ENCODE measurements at regions not wholly inside any gene's neighbourhood (a gene's known extent, or its start where the extent isn't known, plus 50 kb on each side); places are given as distances from the start of the nearest gene placed in this dataset.

GRCh38 chr5:4356201-4356600 lies 760.6 kb downstream of the IRX1 start:
- TF ChIP-seq, protein P1, sequence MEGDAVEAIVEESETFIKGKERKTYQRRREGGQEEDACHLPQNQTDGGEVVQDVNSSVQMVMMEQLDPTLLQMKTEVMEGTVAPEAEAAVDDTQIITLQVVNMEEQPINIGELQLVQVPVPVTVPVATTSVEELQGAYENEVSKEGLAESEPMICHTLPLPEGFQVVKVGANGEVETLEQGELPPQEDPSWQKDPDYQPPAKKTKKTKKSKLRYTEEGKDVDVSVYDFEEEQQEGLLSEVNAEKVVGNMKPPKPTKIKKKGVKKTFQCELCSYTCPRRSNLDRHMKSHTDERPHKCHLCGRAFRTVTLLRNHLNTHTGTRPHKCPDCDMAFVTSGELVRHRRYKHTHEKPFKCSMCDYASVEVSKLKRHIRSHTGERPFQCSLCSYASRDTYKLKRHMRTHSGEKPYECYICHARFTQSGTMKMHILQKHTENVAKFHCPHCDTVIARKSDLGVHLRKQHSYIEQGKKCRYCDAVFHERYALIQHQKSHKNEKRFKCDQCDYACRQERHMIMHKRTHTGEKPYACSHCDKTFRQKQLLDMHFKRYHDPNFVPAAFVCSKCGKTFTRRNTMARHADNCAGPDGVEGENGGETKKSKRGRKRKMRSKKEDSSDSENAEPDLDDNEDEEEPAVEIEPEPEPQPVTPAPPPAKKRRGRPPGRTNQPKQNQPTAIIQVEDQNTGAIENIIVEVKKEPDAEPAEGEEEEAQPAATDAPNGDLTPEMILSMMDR (IDR thresholded peaks at IDR 0.05): no peak
- Mint-ChIP-seq H3K27me3 (ENCODE audit: insufficient read depth) (no peaks in the 10 kb centered on the region), H3K27ac (no peak overlapping the region), H3K9me3 (peaks cover 44% of the 10 kb centered on the region), H3K4me3 (no peak overlapping the region), H3K36me3 (ENCODE audit: low read depth) (peaks cover 12% of the 10 kb centered on the region), H3K4me1 (ENCODE audit: low read depth) (no peaks in the 10 kb centered on the region)
- no peak for DNase-seq

GRCh38 chr5:4359847-4360246 lies 764.2 kb downstream of the IRX1 start:
- Mint-ChIP-seq H3K27ac (no peak overlapping the region), H3K9me3 (peaks cover 35% of the 10 kb centered on the region), H3K27me3 (ENCODE audit: insufficient read depth) (no peaks in the 10 kb centered on the region), H3K36me3 (ENCODE audit: low read depth) (peaks cover 8% of the 10 kb centered on the region), H3K4me1 (ENCODE audit: low read depth) (no peaks in the 10 kb centered on the region), H3K4me3 (no peak overlapping the region)
- no peak for DNase-seq
- TF ChIP-seq, protein P1 (IDR thresholded peaks at IDR 0.05): no peak

- H3K4me1 Mint-ChIP-seq (ENCODE audit: low read depth): no peaks in the 10 kb centered on the region
- no peaks in the 10 kb centered on the region for H3K27me3 Mint-ChIP-seq (ENCODE audit: insufficient read depth)
- no peak overlapping the region for H3K4me3 Mint-ChIP-seq
- peaks cover 37% of the 10 kb centered on the region for H3K9me3 Mint-ChIP-seq
- DNase-seq: no peak
- H3K36me3 Mint-ChIP-seq (ENCODE audit: low read depth): peaks cover 4% of the 10 kb centered on the region; the same call in 1 of the 2 replicates
- no peak overlapping the region for H3K27ac Mint-ChIP-seq
- TF ChIP-seq, protein P1 (IDR thresholded peaks at IDR 0.05): no peak
These were observed 766.1 kb downstream of the IRX1 start for GRCh38 chr5:4361753-4362152.

GRCh38 chr5:4362411-4362810 lies 766.8 kb downstream of the IRX1 start:
- TF ChIP-seq, protein P1 (IDR thresholded peaks at IDR 0.05): no peak
- Mint-ChIP-seq H3K27me3 (ENCODE audit: insufficient read depth) (no peaks in the 10 kb centered on the region), H3K27ac (no peak overlapping the region), H3K4me3 (no peak overlapping the region), H3K4me1 (ENCODE audit: low read depth) (no peaks in the 10 kb centered on the region), H3K36me3 (ENCODE audit: low read depth) (peaks cover 4% of the 10 kb centered on the region; the same call in 1 of the 2 replicates), H3K9me3 (peaks cover 42% of the 10 kb centered on the region)
- DNase-seq: no peak

DNA sequence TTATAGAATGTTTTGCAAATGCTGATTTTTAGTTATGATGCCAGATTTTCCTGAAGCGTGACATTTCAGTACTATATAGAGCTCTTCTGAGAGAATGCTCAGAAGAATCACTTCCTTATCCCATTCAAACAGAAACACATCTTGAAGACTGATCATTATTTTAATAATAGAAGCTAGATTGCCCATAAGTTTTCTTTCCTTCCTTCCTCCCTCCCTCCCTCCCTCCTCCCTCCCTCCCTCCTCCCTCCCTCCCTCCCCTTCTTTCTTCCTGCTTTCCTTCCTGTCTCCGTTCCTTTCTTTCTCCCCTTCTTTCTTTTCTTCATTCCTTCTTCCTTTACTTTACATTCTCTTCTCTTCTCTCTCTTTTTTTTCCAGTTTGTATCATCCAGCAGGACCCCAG lies 767.4 kb downstream of the IRX1 start:
- Mint-ChIP-seq H3K27me3 (ENCODE audit: insufficient read depth) (no peaks in the 10 kb centered on the region), H3K27ac (no peak overlapping the region), H3K9me3 (peaks cover 38% of the 10 kb centered on the region), H3K4me3 (no peak overlapping the region), H3K4me1 (ENCODE audit: low read depth) (no peaks in the 10 kb centered on the region), H3K36me3 (ENCODE audit: low read depth) (peaks cover 4% of the 10 kb centered on the region; the same call in 1 of the 2 replicates)
- DNase-seq: no peak
- TF ChIP-seq, protein P1 (IDR thresholded peaks at IDR 0.05): no peak

DNA sequence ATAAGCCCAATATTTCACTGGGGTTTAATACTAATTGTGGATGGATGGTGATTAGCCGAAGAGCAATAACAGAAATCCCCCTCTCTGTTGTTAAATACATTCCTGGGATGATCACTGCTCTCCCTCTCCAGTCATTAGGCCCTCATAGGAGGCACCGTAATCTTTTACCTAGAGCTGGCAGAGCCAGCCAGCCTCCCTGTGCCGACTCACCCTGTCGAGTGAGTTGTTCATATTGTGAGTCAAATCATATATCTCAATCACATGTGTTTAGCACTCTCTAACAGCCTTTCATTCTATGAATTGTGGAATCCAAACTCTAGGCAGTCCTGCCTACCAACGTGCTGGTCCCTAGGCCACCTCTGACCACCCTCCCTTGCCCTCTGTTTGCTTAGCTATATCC lies 771.0 kb downstream of the IRX1 start:
- Mint-ChIP-seq H3K27ac (no peak overlapping the region), H3K27me3 (ENCODE audit: insufficient read depth) (no peaks in the 10 kb centered on the region), H3K4me3 (no peak overlapping the region), H3K9me3 (peaks cover 42% of the 10 kb centered on the region), H3K36me3 (ENCODE audit: low read depth) (no peaks in the 10 kb centered on the region), H3K4me1 (ENCODE audit: low read depth) (no peaks in the 10 kb centered on the region)
- TF ChIP-seq, protein P1 (IDR thresholded peaks at IDR 0.05): no peak
- no peak for DNase-seq
